SK-N-SH treated with all-trans-retinoic acid at 6 μM for 48 hours (cell line): ENCODE measurements at regions not wholly inside any gene's neighbourhood (a gene's known extent, or its start where the extent isn't known, plus 50 kb on each side); places are given as distances from the start of the nearest gene placed in this dataset.

Source experiments
- ARNTL ChIP-seq: fragments of 450-650 bp; formaldehyde crosslinking; IDR thresholded peaks from 2 replicates; pipeline ENCODE4 v1.5.0; 2020; ENCODE audit warnings: low read depth, mild to moderate bottlenecking, moderate library complexity, borderline replicate concordance
- BACH2 ChIP-seq: fragments of 250-450 bp; sonication (Bioruptor Pico); IDR thresholded peaks from 2 replicates; pipeline ENCODE4 v1.9.0; 2021; ENCODE audit warnings: mild to moderate bottlenecking, borderline replicate concordance
- GLIS3 ChIP-seq: fragments of 250-450 bp; sonication (Bioruptor Pico); IDR thresholded peaks from 2 replicates; pipeline ENCODE4 v1.5.0; 2020; ENCODE audit warnings: mild to moderate bottlenecking, moderate library complexity
- OSR1 ChIP-seq: fragments of 250-450 bp; sonication (Bioruptor Pico); IDR thresholded peaks from 2 replicates; pipeline ENCODE4 v1.8.0; 2022; ENCODE audit warnings: moderate library complexity, mild to moderate bottlenecking, inconsistent platforms
- POU6F1 ChIP-seq: fragments of 250-450 bp; sonication (Bioruptor Pico); IDR thresholded peaks from 2 replicates; pipeline ENCODE4 v1.8.0; 2021; ENCODE audit warnings: low read depth, mild to moderate bottlenecking, moderate library complexity, borderline replicate concordance
- PPARA ChIP-seq: fragments of 250-450 bp; sonication (Bioruptor Pico); IDR thresholded peaks from 2 replicates; pipeline ENCODE4 v1.5.0; 2020; ENCODE audit warnings: mild to moderate bottlenecking, borderline replicate concordance
- RARB ChIP-seq: fragments of 250-450 bp; sonication (Bioruptor Pico); IDR thresholded peaks from 2 replicates; pipeline ENCODE4 v1.8.0; 2021; ENCODE audit warnings: mild to moderate bottlenecking, moderate library complexity
- ZC3H10 ChIP-seq: fragments of 250-450 bp; sonication (Bioruptor Pico); IDR thresholded peaks from 2 replicates; pipeline ENCODE4 v1.5.1; 2021; ENCODE audit warnings: mild to moderate bottlenecking, moderate library complexity
- ZFP3 ChIP-seq: fragments of 250-450 bp; sonication (Bioruptor Pico); IDR thresholded peaks from 2 replicates; pipeline ENCODE4 v1.5.0; 2020; ENCODE audit warnings: mild to moderate bottlenecking, moderate library complexity
- ZFP30 ChIP-seq: fragments of 450-650 bp; formaldehyde crosslinking; IDR thresholded peaks from 2 replicates; pipeline ENCODE4 v1.5.0; 2022; ENCODE audit warnings: mild to moderate bottlenecking, moderate library complexity
- ZNF565 ChIP-seq: fragments of 450-650 bp; formaldehyde crosslinking; conservative IDR thresholded peaks from 2 replicates; pipeline ENCODE4 v1.5.0; 2020; ENCODE audit warnings: low read depth, mild to moderate bottlenecking, moderate library complexity
- ZNF8 ChIP-seq: fragments of 450-650 bp; formaldehyde crosslinking; IDR thresholded peaks from 2 replicates; pipeline ENCODE4 v1.5.0; 2020; ENCODE audit warnings: mild to moderate bottlenecking, moderate library complexity

DNA sequence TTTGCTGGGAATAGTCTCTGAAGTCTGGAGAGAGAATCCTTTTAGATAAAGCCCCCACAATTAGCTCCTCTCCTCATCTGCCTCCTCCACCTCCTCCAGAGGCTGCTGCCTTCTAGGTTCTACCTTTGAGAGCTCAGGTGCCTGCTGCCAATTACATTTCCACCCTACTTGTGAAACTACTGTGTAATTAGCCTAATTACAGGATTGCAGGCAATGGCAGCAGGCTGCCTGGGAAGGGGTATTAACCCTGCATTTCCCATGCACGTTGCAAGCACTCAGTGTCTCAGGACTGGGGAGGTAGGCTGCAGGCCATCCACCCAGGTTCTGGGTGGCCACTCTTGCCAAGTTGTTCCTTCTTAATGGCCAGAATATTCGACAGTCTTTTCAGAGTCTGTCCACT lies 215.6 kb upstream of the ZNF217 start:
- TF ChIP-seq ARNTL (no peak), POU6F1 (CRISPR knock-in tag) (no peak), ZFP3 (CRISPR knock-in tag) (no peak), ZNF565 (CRISPR knock-in tag) (no peak), RARB (no peak), ZC3H10 (no peak), ZNF8 (CRISPR knock-in tag) (no peak), OSR1 (no peak), GLIS3 (CRISPR knock-in tag) (no peak), BACH2 (CRISPR knock-in tag) (no peak), ZFP30 (CRISPR knock-in tag) (no peak), PPARA (CRISPR knock-in tag) (no peak)
